T-helper 1 cell treated with Interleukin-12 subunit alpha and Interleukin-12 subunit beta and Interleukin-4 antibody, amounts not matched to agents 30 ng/mL and 1 ng/mL, for 36 hours (primary cell): ENCODE measurements at regions not wholly inside any gene's neighbourhood (a gene's known extent, or its start where the extent isn't known, plus 50 kb on each side); places are given as distances from the start of the nearest gene placed in this dataset.
"Not testable (repeated sequence)": the region's sequence is repeated elsewhere in the genome, so short reads cannot be mapped to it uniquely, and the experiment has no call there.

Source experiments
- intact Hi-C: fragments of 100-400 bp; cut with micrococcal nuclease; formaldehyde crosslinking; loops from one replicate; pipeline ENCODE4 v1.15.1; 2024

DNA sequence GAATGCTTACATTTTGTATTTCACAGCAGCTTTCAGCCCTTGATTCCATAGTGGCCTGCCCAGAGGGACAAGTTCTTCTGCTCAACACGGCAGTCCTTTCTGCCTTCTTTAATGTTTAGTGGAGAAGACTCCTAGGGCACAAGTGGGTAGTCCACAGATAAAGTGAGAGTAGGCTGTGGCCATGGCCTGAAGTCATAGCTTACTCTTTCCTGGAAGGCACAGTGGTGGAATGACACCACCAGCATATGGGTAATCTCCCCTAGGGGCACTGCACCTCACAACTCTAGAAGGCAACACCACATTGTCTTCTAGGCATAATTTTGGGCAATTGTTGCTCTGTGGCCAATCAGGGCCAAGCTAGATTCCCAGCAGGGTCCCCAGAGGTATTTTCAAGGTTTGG is 155.4 kb upstream of the MAMLD1 start:
- intact Hi-C loops: loop anchor here (5.0 to 10.0 kb wide), 2 partner anchors 155 to 267 kb away; partner anchors contain the start of gene MAMLD1

DNA sequence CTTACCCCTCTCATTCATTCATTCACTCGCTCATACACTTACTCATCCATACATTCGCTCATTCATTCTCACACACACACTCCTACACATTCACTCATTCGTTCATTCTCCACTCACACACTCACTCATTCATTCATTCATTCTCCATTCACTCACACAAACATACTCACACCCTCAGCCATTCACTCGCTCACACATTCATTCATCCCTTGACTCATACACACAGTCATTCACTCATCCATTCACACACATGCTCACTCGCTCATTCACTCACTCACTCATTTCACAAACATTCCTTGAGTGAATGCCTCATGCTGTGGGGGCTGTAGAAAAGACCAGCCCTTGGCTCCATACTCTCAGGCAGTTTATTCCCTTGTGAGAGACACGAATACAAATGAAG is 151.1 kb upstream of the MAMLD1 start:
- intact Hi-C loops: no loop called here

DNA sequence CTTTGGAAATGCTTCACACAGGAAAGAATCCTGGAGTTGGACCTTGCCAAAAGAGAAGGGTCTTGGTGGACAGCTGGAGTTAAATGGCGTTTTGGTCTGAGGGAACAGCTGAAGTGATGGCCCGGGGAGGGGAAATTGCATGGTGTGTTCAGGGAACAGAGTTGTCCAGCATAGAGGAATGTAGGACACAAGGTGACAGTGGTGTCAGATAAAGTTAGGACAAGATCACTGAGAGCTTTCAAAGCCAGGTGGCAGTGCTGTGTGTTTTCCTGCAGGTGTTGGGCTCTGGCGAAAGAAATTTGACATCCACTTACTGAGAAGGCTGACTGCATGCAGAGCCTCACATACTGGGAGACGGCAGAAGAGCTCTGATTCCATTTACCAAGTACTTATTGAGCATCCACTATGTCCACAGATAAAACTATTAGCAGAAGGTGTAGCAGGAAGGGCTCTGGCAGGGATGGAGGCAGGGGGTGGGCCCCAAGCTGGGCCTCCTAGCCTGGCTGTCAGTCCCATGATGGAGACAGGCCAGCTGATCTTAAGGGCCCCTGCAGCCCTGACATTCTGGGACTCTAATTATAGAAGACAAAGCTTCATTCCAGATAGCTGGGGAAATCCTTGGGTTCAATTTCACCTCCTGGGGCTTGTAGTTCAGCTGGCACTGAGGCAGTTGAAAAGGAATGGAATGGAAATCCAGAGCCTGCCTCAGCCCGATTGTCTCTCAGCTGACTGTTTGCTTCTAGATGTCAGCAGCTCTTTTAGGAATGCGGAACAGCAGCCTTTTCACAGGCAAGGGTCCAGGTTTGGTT is 150.2 kb upstream of the MAMLD1 start:
- intact Hi-C loops: no loop called here

DNA sequence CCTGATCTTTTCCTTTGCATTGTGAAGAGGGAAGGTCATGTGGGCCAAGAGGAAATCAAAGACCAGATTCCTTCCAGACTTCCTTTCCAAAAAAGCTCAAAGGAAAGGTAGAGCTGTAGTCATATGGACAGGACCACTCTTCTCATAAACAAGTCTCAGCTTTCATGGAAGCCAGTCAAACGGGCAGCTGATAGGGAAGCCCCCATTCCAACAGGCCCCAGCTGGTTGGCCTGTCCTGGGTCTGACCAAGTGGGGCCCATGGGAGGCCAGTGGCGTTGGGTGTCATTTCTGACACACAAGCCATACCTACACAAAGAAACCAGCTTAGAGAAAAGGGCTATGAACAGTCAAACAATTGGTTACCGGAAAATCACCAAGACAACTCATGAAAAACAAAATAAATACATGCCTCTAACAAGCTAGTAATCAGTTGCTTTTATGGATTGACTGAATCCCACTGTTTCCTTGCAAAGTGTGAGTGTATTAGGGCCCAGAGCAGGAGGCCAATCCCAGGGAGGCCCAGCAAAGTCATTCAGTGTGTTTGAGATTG is 149.6 kb upstream of the MAMLD1 start:
- intact Hi-C loops: no loop called here

DNA sequence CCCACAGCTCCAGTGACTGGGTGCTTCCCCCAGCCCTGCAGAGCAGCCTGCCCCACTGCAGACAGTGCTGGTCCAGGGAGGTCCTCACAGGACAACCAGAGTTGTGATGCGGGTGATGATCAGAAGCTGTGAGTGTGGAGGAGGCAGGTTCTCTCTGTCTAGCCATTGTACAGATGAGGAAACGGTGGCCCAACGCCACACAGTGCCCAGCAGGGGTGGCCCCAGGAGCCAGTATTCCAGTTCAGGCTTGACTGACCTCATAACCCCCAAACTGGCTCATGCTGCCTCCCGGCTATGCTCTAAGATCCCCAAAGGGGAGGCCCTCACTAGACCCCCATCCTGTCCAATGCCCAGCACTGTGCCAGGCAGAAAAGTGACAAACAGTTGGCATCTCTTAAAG is 147.1 kb upstream of the MAMLD1 start:
- intact Hi-C loops: not testable (repeated sequence)

DNA sequence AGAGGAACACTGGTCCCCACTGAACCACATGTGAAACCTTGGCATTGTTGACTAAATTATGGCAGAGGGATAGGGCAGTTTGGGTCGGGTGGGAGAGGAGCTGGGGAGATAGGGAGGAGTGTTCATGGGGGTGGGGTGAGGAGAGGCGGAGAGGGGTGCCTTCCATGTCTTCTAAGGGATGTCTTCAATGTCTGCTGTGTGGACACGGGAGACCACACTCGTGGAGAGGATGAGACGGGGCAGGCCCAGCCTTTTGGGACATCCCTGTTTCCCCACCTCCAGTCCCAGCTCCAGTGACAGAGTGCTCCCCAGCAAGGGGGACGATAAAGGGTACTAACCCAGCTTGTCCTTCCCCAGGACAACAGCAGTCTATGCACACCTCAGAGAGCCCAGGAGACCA is 146.4 kb upstream of the MAMLD1 start:
- intact Hi-C loops: no loop called here

DNA sequence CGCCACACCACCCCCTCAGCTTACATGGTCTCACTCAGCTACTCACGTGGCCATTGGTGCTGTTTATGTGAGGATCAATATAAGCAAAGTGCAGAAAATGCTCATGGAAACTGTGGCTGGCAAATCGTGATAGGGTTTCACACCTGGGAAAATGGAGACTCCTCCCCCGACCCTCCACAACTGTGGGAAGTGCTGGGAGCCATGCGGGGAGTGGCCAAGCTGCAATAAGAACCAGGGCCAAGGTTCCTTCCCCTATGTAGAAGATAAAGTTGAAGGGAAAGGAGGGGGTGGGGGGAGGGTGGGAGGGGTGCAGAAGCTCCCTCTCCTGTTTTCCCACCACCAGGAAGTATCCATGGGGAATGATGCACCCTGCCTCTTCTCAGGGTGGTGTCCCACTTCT is 145.5 kb upstream of the MAMLD1 start:
- intact Hi-C loops: no loop called here

DNA sequence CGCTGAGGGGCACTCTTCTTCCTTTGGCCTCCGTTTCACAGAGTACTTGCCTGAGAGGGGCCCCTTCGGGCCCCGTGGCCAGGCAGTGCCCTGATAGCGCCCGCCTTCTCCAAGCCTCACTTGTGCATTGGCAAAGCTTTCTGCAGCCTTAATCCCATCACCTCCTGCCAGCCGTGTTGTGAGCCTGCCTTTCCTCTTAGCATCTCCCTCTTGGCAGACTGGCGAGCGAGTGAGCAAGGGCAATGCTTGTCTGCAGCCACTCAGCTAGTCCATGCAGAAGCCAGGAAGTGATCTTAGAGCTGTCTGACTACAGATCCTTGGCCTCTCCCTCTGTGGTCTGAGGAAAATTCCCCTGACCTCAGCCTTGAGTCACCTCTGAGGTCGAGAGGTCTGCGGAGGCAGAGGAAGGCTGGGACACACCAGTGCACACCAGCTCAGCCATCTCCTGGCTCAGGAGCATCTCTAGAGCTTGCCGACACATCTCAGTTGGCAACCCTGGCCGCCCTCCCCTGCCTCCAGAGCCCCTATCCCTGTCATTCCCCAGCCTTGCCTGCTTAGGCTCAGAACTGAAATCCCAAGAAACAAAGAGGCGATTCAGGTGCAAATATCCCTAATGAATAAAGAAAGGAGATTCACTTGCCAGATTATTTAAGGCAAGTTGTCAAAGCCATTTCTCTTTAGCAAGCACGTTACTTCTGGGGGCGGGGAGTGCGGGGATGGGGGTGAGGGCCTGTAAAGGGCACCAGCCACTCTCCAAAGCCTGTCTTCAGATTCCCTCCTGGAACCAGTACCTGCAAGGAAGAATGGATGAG is 143.5 kb upstream of the MAMLD1 start:
- intact Hi-C loops: no loop called here

DNA sequence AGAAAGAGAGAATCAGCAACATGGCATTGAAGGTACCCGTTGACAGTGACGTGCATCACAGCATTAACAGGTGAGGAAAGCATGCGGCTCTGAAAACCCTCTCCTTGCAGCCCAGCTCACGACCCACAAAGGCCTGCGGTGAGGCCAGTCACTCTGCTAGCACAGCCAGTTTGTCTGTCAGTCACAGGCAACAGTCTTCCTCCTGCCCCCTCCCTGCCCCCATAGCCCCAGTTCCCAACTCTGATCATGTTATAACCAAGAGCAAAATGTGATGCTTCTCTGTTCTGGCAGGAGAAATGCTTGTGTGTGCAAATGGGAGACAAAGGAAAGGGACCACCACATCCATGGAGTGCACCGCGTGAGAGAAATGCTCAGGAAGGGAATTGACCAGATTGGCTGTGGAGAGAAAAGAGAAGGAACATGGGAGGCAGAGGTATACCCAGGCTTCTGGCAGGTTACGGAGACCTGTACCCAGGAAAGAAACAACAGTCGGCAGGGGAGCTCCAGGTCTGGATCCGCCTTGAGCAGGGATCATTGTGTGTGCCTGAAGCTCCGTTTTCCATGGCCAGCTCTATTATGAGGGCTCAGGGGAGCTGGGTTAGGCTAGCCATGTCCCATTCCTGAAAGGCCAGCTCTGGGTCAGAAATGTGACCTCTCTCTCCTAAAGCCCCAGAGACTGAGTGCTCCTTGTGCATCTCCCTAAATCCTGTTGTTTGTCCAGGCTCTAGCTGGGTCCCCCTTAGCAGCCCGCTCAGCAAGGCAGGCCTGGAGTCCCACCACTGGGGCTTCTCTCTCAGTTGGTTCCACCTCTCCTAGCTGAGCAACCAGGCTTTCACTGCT is 139.7 kb upstream of the MAMLD1 start:
- intact Hi-C loops: no loop called here

DNA sequence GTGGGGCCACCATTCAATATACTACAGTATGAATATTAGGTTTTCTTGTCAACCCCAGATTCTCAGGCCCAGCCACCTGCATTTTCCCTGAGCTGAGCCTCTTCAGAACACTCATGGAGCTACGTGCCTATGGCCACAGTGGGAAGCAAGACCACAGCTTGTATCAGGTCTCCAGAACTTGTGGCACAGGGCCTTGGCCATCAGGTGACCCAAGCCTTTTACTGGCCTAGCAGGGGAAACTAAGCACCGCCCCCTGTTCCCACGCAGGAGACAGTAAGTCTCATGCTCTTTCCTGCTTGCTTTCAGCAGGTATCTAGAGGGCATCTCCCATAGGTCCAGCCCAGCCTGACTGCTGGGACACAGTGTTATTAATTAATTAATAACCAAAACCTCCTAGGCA is 138.4 kb upstream of the MAMLD1 start:
- intact Hi-C loops: no loop called here

DNA sequence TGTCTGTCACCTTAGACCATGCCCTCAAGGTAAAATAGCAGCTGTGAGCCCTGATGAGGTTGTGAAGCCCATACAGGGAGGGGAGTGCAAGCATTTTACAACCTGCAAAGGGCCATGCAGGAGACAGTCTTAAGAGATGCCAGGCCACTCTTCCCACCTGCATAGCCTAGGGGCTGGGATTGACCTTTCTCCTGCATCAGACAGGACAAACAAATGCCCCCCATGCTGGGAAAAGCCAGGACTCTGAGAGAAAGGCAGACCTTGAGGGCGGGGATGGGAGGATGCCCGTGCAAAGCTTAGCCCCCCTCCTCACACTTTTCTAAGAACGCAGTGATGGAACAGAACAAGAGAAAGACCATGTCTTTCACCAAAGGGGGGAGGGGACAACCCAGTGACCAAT is 137.9 kb upstream of the MAMLD1 start:
- intact Hi-C loops: no loop called here

DNA sequence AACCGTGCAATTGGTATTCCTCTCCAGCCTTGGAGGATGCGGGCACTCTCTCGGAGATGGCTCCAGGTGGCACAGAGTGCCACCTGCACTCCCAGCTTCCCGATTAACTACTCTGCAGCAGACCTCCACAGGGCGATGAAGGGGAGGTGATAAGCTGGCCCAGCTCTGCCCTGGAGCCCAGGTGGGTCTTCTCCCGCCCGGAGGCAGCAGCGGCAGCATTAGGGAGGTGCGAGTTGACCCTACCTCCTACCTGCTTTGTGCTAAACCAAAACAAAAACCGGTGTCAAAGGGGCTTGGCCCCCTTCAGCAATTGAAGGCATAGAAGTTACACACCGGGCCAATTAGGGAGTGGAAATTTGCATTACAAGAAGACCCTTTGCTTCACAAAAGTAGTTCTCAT is 137.4 kb upstream of the MAMLD1 start:
- intact Hi-C loops: no loop called here

DNA sequence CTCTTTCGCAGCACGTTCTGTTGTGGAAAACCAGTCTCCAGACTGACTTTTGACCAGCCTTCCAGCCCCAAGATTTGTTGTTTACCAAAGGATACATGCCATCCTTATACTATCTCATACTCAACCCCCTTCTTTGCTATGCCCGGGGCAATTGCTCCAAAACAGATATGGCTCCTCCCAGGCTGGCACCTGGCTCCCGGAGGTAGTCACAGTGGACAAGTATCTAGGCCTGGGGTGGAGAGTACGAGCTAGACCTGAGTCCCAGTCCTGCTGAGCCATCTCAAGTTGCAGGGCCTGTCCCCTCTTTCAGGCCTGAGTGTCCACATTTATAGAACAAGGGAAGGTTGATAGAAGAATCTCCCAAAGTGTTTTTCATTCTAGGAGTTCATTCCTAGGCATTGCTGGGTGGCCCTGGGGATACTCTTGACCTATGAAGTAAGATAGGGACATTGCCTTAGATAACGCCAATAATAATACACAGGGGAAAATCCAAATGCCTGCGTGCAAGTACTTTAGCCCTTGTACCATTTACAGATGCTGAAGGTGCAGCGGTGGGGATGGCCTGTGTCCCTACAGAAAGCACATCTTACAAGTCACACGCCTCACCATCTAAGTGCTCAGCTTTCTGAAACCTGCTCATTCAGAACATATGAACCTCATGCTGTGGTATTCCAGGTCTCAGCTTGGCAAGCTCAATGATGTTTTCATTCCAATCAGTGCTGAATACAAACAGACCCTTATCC is 136.7 kb upstream of the MAMLD1 start:
- intact Hi-C loops: no loop called here

DNA sequence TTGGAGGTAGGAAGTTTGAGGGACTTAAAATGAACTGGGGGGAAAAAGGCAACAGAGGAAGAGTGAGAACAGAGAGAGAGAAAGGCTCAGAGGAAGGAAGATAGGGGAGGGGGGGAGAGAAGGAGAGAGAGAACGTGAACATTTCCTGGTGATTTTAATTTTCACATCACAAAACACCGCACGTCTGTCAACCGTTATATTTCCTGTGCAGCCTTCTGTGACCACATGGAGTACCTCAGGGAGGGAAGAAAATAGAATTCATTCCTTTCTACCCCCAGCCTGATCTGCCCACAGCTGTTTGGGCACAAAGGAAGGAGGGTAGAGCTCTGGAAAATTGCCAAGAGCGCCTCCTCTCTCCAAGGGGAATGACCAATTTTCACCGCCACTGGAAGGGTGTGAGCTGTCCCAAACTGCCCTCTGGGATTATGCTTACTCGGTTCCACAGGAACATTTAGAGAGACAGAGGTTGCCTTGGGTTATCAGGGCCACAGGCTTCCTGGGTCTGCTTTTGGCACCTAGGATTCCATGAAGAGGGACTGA is 135.7 kb upstream of the MAMLD1 start:
- intact Hi-C loops: no loop called here

DNA sequence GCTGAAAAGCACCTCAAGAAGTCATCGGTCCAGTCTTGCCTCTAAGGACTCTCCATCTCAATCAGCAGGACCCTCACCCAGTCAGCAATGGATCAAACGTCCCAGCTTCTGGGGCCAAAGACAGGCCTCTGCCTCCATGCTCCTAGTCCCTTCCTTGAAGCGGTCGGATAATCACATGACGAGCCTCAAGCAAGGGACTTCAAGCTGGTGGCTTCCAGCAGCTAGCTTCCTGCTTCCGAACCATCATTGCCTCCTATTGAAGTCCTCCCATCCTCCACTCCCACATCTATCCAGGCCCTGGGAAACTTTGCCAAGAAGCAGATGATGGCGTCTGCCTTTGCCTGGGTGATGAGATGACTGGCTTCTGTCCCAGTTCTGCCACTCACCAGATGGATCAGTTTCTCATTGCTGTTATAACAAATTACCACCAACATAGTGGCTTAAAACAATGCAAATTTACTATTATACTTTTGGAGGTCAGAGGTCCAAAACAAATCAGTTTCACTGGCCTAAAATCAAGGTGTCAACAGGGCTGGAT is 135.2 kb upstream of the MAMLD1 start:
- intact Hi-C loops: no loop called here

DNA sequence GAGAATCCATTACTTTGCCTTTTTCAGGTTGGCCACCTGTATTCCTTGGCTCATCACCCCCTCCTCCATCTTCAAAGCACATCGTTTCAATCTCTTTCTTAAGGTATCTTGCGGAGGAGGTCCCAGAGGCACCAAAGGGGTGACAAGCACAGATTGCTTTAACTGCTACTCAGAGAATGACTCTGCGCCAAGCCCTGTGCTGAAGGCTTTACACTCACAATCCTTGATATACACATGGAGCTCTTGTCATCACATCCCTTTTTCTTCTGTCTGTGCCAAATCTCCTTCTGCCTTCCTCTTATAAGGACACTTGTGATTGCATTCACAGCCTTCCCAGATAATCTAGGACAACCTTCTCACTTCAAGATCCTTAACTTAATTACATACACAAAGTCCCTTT is 134.7 kb upstream of the MAMLD1 start:
- intact Hi-C loops: no loop called here

DNA sequence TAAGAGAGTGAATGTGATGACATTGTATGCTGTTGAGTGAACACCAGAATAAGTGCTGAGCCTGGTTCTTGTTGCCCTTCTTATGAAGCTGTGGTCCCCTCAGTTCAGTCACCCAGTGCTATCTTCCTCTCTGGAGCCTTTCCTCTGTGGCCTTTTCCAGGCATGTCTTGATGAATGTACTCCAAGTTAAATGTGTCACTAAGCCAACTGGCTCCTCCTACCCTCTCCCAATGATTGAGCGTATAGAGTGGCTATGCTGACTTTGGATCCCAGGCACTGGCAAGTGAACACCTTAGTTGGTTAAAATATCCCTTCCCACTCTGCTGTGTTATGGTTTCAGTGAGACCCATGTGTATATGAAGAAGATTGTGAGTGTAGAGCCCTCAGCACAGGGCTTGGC is 134.1 kb upstream of the MAMLD1 start:
- intact Hi-C loops: no loop called here

DNA sequence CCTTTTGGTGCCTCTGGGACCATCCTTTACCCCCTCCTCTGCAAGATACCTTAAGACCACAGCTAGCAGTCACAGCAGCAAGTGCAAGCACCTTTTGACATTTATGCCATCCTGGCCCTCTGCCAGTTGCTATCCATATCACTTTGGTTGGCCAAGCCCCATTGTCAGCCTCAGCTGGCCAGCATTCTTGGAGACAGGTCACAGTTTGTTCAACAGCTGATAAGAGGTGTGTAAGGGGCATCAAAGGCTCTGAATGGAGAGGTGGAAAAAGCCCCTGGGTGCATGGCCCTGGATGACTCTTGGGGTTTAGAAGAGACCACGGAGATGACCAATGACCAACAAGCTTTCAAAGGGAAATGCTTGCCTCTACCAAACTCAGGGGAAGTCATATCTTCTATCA is 133.6 kb upstream of the MAMLD1 start:
- intact Hi-C loops: no loop called here

DNA sequence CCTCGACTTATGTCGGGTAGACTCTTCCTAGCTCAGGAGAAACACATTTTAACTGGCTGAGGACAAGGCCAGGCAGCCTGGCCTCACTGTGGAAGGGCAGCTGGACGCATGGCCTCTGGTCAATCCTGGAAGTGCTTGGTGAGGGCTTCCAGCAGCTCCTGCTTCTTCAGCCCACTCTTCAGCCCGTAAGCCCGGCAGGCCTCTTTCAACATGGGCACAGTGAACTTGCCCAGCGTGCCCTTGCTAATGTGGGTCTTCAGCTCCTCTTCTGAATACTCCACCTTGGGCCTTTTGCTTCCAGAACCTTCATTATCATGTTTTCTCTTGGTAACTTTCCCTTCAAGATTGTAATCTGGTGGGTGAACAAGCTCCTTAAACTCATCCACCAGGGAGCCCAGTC is 132.2 kb upstream of the MAMLD1 start:
- intact Hi-C loops: not testable (repeated sequence)

DNA sequence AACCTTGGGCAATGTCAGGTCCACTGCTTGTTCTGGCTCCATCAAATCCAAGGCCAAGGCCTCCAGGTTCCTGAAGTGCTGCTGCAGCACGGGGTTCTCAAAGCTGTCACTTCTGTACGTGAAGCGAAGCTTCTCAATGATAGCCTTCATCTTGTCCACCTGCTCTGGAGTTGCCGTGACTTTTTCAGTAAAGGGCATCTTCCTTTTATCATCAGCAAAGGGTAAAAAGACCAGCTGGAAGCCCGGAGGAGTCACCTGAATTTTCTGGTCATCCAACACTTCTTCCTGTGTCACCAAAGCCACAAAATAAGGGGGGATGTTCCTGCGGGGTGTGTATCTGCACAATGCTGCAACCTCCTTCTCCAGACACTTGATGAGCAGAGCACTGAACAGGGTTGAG is 131.7 kb upstream of the MAMLD1 start:
- intact Hi-C loops: not testable (repeated sequence)
